ENCODE measurements at regions not wholly inside any gene's neighbourhood (a gene's known extent, or its start where the extent isn't known, plus 50 kb on each side); places are given as distances from the start of the nearest gene placed in this dataset. TPM values are rescaled to one million over a fixed set of nuclear protein-coding genes. Genes with fewer than 3 reads are reported as not detected.

GRCh38 chr6:153207006-153207405 is 75.9 kb upstream of the RGS17 start:
- no peak for TF ChIP-seq CTCF (IDR thresholded peaks at IDR 0.05; ENCODE audit: insufficient read depth, low read length)
- DNase-seq (ENCODE audit: low read depth): no peak

GRCh38 chr6:153192943-153193885 is 62.1 kb upstream of the RGS17 start:
- TF ChIP-seq CTCF (IDR thresholded peaks at IDR 0.05; ENCODE audit: insufficient read depth, low read length): no peak
- DNase-seq (ENCODE audit: low read depth): no peak
- no peak overlapping the region for H3K4me3 ChIP-seq (ENCODE audit: low read depth, low read length)

More at GRCh38 chr6:153207006-153207405, 75.9 kb upstream of the RGS17 start:
- H3K4me3 ChIP-seq (ENCODE audit: low read depth, low read length): no peak overlapping the region

GRCh38 chr6:153183925-153184324 is 52.8 kb upstream of the RGS17 start:
- no peak for TF ChIP-seq CTCF (IDR thresholded peaks at IDR 0.05; ENCODE audit: insufficient read depth, low read length)
- no peak overlapping the region for H3K4me3 ChIP-seq (ENCODE audit: low read depth, low read length)
- no peak for DNase-seq (ENCODE audit: low read depth)

Small RNAs in the stretch of these regions (small RNA-seq; reads per million reads assigned to genes)
- gene AL603908.1 (not detected), gene MTND3P20 (not detected), gene MTND4LP20 (not detected), gene RNA5SP225 (not detected), gene RNU6-896P (not detected)
